ENCODE measurements at regions not wholly inside any gene's neighbourhood (a gene's known extent, or its start where the extent isn't known, plus 50 kb on each side); places are given as distances from the start of the nearest gene placed in this dataset.

GRCh38 chr3:21839592-21839991 is 88.6 kb upstream of the ZNF385D start:
- TF ChIP-seq CTCF (conservative IDR thresholded peaks at IDR 0.05; ENCODE audit: low read depth, low read length) (peak; percentile 71), EZH2phosphoT487 (IDR thresholded peaks at IDR 0.05; ENCODE audit: borderline replicate concordance, low read length) (no peak)
